Cerebellar cortex (tissue), 1 donor: ENCODE measurements at regions not wholly inside any gene's neighbourhood (a gene's known extent, or its start where the extent isn't known, plus 50 kb on each side); places are given as distances from the start of the nearest gene placed in this dataset.
"Not testable (repeated sequence)": the region's sequence is repeated elsewhere in the genome, so short reads cannot be mapped to it uniquely, and the experiment has no call there.

Experiments
- DNase-seq: peaks from one replicate; pipeline ENCODE4 v3.0.0-alpha.2; 2015; ENCODE audit warnings: low spot score

DNA sequence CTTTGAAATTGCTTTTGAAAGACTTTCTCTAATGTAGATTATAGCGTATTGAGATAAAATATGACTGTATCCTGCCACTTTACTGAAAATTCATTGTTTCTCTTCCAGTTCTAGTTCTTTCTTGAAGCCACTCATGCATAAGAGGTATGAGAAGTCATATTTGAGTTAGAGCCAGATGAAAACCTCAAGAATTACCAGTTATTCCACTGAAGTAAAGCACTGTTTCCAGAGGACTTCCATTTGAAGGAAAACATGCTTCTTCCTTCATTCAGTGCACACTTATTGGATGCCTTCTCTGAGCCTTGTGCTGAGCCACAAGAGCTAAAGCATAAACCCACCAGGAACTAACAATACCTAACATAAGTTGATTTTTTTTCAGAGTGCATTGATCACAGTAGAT is 513.4 kb downstream of the ZNF385D start:
- no peak for DNase-seq

- DNase-seq = peak; percentile 25
Observed at GRCh38 chr3:21235491-21235890, 515.5 kb downstream of the ZNF385D start.

GRCh38 chr3:21234933-21235332 is 516.1 kb downstream of the ZNF385D start:
- DNase-seq = no peak

DNA sequence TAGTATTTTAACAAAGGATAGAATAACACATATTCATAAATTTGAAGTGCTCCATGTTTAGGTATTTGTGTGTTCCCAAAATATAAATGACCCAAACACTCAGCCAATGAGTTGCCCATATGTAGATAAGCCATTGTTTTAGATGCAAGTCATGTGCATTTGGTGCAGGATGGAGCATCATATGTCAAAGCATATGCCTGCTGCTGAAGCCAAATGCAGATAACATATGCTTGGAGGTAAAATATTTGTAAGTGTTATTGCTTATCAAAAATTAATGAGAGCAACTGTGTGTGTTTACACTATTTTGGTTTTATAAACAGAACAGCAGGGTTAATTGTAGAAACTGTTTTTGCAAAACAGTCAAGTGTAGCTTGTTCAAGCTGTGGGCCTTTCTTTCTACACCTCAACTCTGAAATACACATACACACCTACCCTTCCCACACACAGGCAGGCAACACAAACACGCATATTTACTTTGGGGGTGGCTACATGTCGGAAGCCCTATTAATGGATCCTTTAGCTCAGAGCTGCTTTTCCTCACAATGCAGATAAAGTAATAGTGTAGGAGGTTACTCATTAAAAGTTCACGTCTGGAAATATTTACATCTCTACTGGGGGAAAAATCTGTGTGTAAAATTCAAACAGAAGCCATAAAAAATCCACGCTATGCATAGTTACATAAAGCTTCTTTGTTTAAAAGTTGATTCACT is 521.4 kb downstream of the ZNF385D start:
- no peak for DNase-seq

DNA sequence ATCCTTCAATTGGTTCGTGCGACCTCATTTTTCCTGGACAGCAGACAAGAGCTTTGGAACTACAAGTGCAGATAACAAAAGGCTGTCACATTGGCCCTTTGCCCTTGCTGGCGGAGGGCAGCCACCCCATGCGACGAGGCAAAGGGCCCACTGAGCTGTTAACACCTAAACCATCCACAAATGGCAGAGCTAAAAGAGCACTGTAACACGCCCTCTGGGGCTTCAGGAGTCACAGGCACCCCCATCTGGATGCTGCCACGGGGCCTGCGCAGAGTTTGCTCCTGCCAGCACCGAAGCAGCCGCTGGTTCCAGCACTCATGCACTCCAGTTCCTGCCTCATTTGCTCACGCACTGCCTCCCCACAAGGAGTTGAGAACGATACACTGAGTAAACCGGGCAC is 524.9 kb downstream of the ZNF385D start:
- peak; percentile 88 for DNase-seq

DNA sequence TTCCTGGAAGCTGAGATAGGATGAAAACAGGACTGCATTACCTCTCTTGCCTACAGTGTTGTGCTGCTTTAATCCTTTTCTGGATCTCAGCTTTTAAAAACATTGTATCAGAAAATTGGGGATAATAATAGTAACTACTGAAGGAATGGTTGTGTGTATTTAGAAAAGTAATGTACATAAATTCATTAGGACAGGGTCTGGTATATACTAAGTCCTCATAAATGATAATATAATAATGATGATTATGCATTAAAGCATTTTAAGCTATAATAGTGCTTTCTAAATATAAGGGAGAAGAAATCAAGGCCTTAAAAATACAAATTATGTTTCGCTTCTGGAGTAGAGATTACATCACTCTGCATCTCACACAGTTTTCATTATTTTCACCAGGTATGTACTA is 530.1 kb downstream of the ZNF385D start:
- no peak for DNase-seq

DNA sequence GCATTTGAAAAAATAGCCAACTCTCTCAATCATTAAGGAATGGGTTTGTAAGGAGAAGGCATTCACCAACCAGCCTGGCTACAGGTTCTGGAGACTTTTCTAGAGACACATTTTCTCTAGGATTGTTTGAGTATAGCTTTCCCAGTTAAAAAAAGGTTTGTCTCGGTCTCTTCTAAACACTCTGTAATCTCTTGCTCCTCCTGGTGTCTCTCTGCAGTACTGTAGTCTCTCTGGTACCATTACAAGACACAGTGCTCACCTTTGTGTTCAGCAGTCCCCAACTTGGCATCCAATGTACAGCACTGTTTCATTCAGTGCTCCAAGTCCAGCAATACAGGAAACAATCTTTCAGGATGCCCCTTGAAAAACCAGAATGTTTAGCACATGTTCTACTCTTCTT is 534.4 kb downstream of the ZNF385D start:
- DNase-seq = no peak

GRCh38 chr3:21204122-21204521 is 546.9 kb downstream of the ZNF385D start:
- not testable (repeated sequence) for DNase-seq

DNA sequence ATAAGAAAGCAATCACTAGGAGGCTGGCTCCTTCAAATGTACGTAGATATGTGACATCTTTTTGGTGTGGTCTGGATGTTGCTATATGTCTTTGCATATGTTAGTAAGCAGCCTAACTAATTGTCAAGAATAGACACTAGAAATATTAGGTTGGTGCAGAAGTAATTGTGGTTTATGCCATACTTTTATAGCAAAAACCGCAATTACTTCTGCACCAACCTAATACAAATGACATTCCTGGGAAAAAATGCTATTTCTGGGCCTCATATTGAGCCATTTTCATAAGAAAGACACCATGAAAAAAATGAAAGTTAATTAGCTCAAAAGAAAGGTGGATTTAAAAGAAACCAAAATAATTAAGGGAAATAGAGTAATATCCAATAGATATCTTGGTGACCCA is 555.8 kb downstream of the ZNF385D start:
- no peak for DNase-seq

DNA sequence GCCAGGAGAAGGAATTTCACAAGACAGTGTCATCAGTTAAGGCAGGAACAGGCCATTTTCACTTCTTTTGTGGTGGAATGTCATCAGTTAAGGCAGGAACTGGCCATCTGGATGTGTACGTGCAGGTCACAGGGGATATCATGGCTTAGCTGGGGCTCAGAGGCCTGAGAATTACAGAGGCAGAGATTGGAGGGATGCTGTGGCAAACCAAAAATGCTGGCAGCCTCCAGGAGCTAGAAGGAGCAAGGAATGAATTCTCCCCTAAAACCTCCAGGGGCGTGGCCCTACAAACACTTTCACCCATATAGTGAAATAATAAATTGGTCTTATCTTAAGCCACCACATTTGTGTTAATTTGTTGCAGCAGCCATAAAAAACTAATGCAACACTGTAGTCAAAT is 557.0 kb downstream of the ZNF385D start:
- DNase-seq = not testable (repeated sequence)

DNA sequence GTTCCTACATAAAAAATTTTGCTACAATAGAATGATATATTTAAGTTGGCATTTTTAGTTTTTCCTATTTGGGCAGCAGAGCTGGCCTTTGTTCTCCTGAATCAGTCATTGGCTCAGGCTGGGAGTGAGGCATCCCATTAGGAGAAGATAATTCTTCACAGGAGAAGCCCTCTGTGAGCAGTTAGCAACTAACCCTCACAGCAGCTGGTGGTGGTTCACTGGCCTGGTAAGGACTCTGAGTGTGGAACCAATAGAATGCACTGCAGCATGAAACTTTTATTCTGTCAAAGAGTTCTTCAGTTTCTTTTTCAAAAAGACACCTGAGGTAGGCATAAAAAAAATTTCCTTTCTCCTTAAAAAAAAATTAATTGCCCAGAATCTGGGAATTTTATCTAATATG is 562.6 kb downstream of the ZNF385D start:
- DNase-seq = no peak

DNA sequence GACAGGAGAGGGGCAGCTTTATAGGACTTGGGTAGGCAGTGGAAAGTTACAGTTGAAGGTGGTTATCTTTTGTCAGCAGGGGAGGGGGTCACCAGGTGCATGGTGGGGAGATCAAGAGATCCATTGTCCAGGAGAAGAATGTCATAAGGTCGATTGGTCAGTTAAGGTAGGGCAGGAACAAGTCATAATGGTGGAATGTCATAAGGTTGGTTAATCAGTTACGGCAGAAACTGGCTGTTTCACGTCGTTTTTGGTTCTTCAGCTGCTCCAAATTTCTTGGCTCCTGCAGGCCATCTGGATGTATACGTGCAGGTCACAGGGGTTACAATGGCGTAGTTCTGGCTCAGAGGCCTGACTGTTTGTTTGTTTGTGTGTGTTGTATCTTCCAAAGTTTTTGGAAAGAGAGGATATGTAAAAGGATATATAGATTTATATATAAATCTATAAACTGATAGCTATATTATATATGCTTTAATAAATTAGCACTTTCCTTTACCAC is 565.1 kb downstream of the ZNF385D start:
- DNase-seq = no peak

GRCh38 chr3:21174461-21174860 is 576.5 kb downstream of the ZNF385D start:
- peak; percentile 31 for DNase-seq

- DNase-seq = no peak
Observed at GRCh38 chr3:21170964-21171363, 580.0 kb downstream of the ZNF385D start.

GRCh38 chr3:21169948-21170347 is 581.1 kb downstream of the ZNF385D start:
- no peak for DNase-seq

GRCh38 chr3:21168471-21168870 is 582.5 kb downstream of the ZNF385D start:
- no peak for DNase-seq

- DNase-seq = peak; percentile 96
Observed at GRCh38 chr3:21163956-21164355, 587.1 kb downstream of the ZNF385D start.

GRCh38 chr3:21159543-21159906 is 591.5 kb downstream of the ZNF385D start:
- DNase-seq = no peak

GRCh38 chr3:21158861-21159542 is 592.0 kb downstream of the ZNF385D start:
- DNase-seq = no peak

DNA sequence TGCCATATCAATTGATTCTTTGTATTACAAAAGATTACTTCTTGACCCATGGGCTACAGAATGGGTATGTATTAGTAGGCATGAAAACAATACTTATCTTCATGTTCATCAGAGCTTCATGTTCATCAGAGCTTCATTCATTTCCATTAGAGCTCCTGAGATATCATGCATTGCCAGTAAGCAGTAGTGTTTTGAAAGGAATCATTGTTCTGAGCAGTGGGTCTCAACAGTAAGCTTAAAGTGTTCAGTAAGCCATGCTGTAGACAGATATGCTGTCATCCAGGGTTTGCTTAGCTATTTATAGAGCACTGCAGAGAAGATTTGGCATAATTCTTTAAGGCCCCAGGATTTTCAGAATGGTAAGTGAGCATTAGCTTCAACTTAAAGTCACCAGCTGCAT is 596.1 kb downstream of the ZNF385D start:
- DNase-seq = no peak

GRCh38 chr3:21152555-21152954 is 598.5 kb downstream of the ZNF385D start:
- DNase-seq = no peak

GRCh38 chr3:21142949-21143348 is 608.1 kb downstream of the ZNF385D start:
- DNase-seq = no peak

DNA sequence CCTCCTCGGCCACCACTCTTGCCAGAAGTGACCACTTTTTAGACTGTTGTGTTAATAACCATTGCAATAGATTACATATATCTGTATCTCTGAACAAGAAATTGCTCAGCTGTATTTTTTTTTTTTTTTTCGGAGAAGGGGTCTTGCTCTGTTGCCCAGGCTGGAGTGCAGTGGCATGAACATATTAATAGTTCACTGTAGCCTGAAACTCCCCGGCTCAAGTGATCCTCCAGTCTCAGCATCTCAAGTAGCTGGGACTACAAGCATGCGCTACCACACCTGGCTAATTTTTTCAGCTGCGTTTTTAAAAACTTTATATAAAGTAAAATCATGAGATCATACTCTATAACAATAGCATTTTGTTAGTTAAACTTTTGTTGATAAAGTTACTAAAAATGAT is 609.0 kb downstream of the ZNF385D start:
- no peak for DNase-seq

GRCh38 chr3:21140785-21141184 is 610.2 kb downstream of the ZNF385D start:
- DNase-seq = no peak
